IMR-90 (cell line): ENCODE measurements at regions not wholly inside any gene's neighbourhood (a gene's known extent, or its start where the extent isn't known, plus 50 kb on each side); places are given as distances from the start of the nearest gene placed in this dataset.

Experiments used
- CEBPB ChIP-seq: IDR thresholded peaks from 2 replicates; pipeline ENCODE4 v1.6.1; 2012; ENCODE audit warnings: low read depth, low read length, improper control_type of control experiment
- FOS ChIP-seq: fragments of 150-350 bp; IDR thresholded peaks from 2 replicates; pipeline ENCODE4 v1.6.1; 2016; ENCODE audit warnings: low read depth, low read length
- MXI1 ChIP-seq: IDR thresholded peaks from 2 replicates; pipeline ENCODE4 v1.6.1; 2012; ENCODE audit warnings: low read depth, mild to moderate bottlenecking, low read length, moderate library complexity, borderline replicate concordance
- POLR2A ChIP-seq: IDR thresholded peaks from 2 replicates; pipeline ENCODE4 v1.6.1; 2012; ENCODE audit warnings: mild to moderate bottlenecking, low read depth, low read length
- RCOR1 ChIP-seq: IDR thresholded peaks from 2 replicates; pipeline ENCODE4 v1.6.1; 2012; ENCODE audit warnings: mild to moderate bottlenecking, low read length, improper control_type of control experiment; ENCODE audit not compliant: insufficient replicate concordance
- RFX5 ChIP-seq: IDR thresholded peaks from 2 replicates; pipeline ENCODE4 v1.8.0; 2012; ENCODE audit warnings: low read depth, mild to moderate bottlenecking, low read length, moderate library complexity
- SMC3 ChIP-seq: fragments of 150-350 bp; IDR thresholded peaks from 2 replicates; pipeline ENCODE4 v1.6.1; 2016; ENCODE audit warnings: low read depth, mild to moderate bottlenecking, antibody characterized with exemption, low read length, moderate library complexity
- TF ChIP-seq, protein P1 (sequence below): fragments of 150-350 bp; IDR thresholded peaks from 2 replicates; pipeline ENCODE4 v1.6.1; 2016; ENCODE audit warnings: low read depth, mild to moderate bottlenecking, low read length, moderate library complexity, borderline replicate concordance
- TF ChIP-seq, protein P2 (sequence below): conservative IDR thresholded peaks from 2 replicates; pipeline ENCODE4 v1.5.1; 2012; ENCODE audit warnings: mild to moderate bottlenecking, low read depth, low read length, improper control_type of control experiment
- TF ChIP-seq, protein P3 (sequence below): fragments of 150-350 bp; IDR thresholded peaks from 2 replicates; pipeline ENCODE4 v1.6.1; 2017; ENCODE audit warnings: mild to moderate bottlenecking, antibody characterized with exemption, low read length, low read depth

DNA sequence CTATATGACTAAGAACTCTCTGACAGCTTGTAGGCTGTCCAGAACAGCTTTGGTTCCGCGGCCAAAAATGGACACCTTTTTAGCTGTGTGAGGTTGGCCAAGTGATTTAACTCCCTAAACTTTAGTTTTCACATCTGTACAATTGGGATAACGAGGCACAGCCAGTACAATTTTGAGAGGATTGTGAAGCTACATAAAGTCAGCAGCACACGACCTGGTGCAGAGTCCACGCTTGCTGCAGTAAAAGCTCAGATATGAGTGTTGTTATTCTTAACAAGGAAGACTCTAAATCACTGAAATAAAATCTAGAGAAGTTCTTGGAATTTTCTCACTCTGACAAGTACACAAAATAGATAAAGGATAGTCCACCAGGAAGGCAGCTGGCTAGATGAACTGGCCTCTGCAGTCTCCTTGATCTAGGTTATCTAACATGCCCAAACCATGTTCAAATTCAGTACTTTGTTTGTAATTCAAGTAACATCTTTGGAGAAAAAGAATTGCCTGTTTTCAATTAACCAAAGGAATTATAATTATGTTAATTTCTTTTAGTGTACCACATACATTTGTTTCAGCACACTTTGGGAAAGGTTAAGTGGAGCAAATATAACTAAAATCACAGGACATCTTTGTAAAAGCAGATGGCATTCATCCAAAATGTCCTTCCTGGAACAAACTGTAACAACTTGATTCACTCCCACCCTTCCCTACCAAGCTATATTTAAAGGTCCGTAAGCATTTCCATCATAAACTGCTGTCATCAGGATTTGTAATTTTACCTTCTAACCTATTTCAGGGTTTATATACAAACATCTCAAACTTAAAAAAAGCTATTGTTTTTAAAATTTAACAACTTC, 201.7 kb upstream of the STK17B start:
- TF ChIP-seq, protein P1, sequence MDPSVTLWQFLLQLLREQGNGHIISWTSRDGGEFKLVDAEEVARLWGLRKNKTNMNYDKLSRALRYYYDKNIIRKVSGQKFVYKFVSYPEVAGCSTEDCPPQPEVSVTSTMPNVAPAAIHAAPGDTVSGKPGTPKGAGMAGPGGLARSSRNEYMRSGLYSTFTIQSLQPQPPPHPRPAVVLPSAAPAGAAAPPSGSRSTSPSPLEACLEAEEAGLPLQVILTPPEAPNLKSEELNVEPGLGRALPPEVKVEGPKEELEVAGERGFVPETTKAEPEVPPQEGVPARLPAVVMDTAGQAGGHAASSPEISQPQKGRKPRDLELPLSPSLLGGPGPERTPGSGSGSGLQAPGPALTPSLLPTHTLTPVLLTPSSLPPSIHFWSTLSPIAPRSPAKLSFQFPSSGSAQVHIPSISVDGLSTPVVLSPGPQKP: no peak
- TF ChIP-seq, protein P2, sequence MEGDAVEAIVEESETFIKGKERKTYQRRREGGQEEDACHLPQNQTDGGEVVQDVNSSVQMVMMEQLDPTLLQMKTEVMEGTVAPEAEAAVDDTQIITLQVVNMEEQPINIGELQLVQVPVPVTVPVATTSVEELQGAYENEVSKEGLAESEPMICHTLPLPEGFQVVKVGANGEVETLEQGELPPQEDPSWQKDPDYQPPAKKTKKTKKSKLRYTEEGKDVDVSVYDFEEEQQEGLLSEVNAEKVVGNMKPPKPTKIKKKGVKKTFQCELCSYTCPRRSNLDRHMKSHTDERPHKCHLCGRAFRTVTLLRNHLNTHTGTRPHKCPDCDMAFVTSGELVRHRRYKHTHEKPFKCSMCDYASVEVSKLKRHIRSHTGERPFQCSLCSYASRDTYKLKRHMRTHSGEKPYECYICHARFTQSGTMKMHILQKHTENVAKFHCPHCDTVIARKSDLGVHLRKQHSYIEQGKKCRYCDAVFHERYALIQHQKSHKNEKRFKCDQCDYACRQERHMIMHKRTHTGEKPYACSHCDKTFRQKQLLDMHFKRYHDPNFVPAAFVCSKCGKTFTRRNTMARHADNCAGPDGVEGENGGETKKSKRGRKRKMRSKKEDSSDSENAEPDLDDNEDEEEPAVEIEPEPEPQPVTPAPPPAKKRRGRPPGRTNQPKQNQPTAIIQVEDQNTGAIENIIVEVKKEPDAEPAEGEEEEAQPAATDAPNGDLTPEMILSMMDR: no peak
- no peak for TF ChIP-seq POLR2A
- no peak for TF ChIP-seq SMC3
- no peak for TF ChIP-seq RCOR1
- TF ChIP-seq FOS: no peak
- TF ChIP-seq CEBPB: no peak
- no peak for TF ChIP-seq RFX5
- TF ChIP-seq, protein P3, sequence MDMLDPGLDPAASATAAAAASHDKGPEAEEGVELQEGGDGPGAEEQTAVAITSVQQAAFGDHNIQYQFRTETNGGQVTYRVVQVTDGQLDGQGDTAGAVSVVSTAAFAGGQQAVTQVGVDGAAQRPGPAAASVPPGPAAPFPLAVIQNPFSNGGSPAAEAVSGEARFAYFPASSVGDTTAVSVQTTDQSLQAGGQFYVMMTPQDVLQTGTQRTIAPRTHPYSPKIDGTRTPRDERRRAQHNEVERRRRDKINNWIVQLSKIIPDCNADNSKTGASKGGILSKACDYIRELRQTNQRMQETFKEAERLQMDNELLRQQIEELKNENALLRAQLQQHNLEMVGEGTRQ: no peak
- TF ChIP-seq MXI1: no peak
